ENCODE measurements at regions not wholly inside any gene's neighbourhood (a gene's known extent, or its start where the extent isn't known, plus 50 kb on each side); places are given as distances from the start of the nearest gene placed in this dataset.

GRCh38 chr1:174097426-174097825 lies 61.9 kb upstream of the RABGAP1L start:
- no peaks in the 10 kb centered on the region for H3K79me2 ChIP-seq (ENCODE audit: control insufficient read depth in 1 of 2, insufficient read depth in 2 of 2, low read length in 2 of 2)
- H3K4ac ChIP-seq (replicated peaks; ENCODE audit: insufficient read length, low read depth, low read length), result no peak overlapping the region
- H4K91ac ChIP-seq (replicated peaks; ENCODE audit: insufficient read length, low read length), result no peak overlapping the region
- 88% methylated on average over 2 of the region's 2 CpGs; no CpG with 5 or more reads in 1 of the 2 experiments for WGBS, 2 experiments (ENCODE audit: extremely low coverage in 1 of 2, insufficient coverage in 1 of 2, insufficient read length in 1 of 2, insufficient replicate concordance in 2 of 2, low coverage in 1 of 2, low lambda C conversion rate in 2 of 2, missing lambda C conversion rate in 1 of 2)
- H3K9ac ChIP-seq (replicated peaks in 1 of 4; ENCODE audit: extremely low read depth in 1 of 4, low read depth in 3 of 4, low read length in 3 of 4), result no peak overlapping the region
- no peak overlapping the region for H3K27ac ChIP-seq (ENCODE audit: low read depth, low read length)
- no peaks in the 10 kb centered on the region for H3K79me1 ChIP-seq (ENCODE audit: low read depth, low read length)
- no peak overlapping the region for H4K5ac ChIP-seq (ENCODE audit: insufficient read length, low read depth, low read length)
- H2BK5ac ChIP-seq (ENCODE audit: low read depth, low read length), result no peak overlapping the region
- H2BK15ac ChIP-seq (ENCODE audit: low read length), result no peak overlapping the region
- no peak for FAIRE-seq
- no peak overlapping the region for H2BK12ac ChIP-seq (ENCODE audit: low read depth, low read length)
- POLR2A ChIA-PET (ENCODE audit: partially characterized antibody), result no interaction called here
- no peak overlapping the region for H2BK120ac ChIP-seq (replicated peaks; ENCODE audit: low read depth, low read length)
- H3K36me3 ChIP-seq (ENCODE audit: control insufficient read depth in 2 of 4, insufficient read depth in 4 of 4, low read length in 3 of 4), result no peaks in the 10 kb centered on the region
- no peaks in the 10 kb centered on the region for H3K4me1 ChIP-seq (replicated peaks in 1 of 4; ENCODE audit: control insufficient read depth in 3 of 4, insufficient read depth in 4 of 4, low read length in 3 of 4)
- H4K20me1 ChIP-seq (replicated peaks in 1 of 2; ENCODE audit: control insufficient read depth in 1 of 2, insufficient read depth in 2 of 2, low read length in 2 of 2), result no peaks in the 10 kb centered on the region
- no peak overlapping the region for H3K56ac ChIP-seq (replicated peaks; ENCODE audit: insufficient read length, low read depth, low read length)
- no peak overlapping the region for H2AK5ac ChIP-seq (ENCODE audit: low read depth, low read length)
- no peak overlapping the region for H3K18ac ChIP-seq (ENCODE audit: extremely low read depth, low read length)
- H3K4me3 ChIP-seq (ENCODE audit: extremely low read depth in 1 of 4, insufficient read depth in 2 of 4, low read depth in 3 of 4, low read length in 4 of 4), result no peak overlapping the region
- no peak overlapping the region for H4K8ac ChIP-seq (ENCODE audit: extremely low read depth, insufficient read depth, low read length)
- no peaks in the 10 kb centered on the region for H3K9me3 ChIP-seq (ENCODE audit: insufficient read depth in 2 of 2, low read depth in 1 of 2, low read length in 1 of 2)
- CTCF ChIA-PET (ENCODE audit: partially characterized antibody), result interaction anchor here (1.2 kb wide), 1 partner anchor 17 kb away, joined by 3 read pairs; no protein-coding TSS in a partner anchor
- no peak overlapping the region for H3K14ac ChIP-seq (ENCODE audit: insufficient read length)
- H3K23me2 ChIP-seq (ENCODE audit: low read depth, low read length), result no peaks in the 10 kb centered on the region
- no peak overlapping the region for H3K23ac ChIP-seq (ENCODE audit: insufficient read length)
- TF ChIP-seq NRF1 (IDR thresholded peaks at IDR 0.05; ENCODE audit: low read depth, low read length) (no peak), CTBP2 (IDR thresholded peaks at IDR 0.05; ENCODE audit: borderline replicate concordance, insufficient read depth, insufficient read length, low read length) (no peak), HDAC2 (IDR thresholded peaks at IDR 0.05; ENCODE audit: borderline replicate concordance in 1 of 2, low read depth in 2 of 2, low read length in 2 of 2) (no peak)
- TF ChIP-seq, protein P1, sequence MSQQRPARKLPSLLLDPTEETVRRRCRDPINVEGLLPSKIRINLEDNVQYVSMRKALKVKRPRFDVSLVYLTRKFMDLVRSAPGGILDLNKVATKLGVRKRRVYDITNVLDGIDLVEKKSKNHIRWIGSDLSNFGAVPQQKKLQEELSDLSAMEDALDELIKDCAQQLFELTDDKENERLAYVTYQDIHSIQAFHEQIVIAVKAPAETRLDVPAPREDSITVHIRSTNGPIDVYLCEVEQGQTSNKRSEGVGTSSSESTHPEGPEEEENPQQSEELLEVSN (IDR thresholded peaks at IDR 0.05), result no peak
- H3K4me2 ChIP-seq (ENCODE audit: insufficient read depth in 1 of 2, low read depth in 2 of 2, low read length in 2 of 2), result no peak overlapping the region
- H3K27me3 ChIP-seq (replicated peaks in 1 of 4; ENCODE audit: control insufficient read depth in 3 of 4, extremely low read depth in 1 of 4, insufficient read depth in 3 of 4, low read length in 3 of 4), result no peaks in the 10 kb centered on the region
- H2AFZ ChIP-seq (ENCODE audit: low read length), result no peak overlapping the region
- H2BK20ac ChIP-seq (ENCODE audit: low read length), result no peak overlapping the region
- DNase-seq (ENCODE audit: low read depth in 1 of 2, low spot score in 2 of 2), result no peak
